ENCODE measurements at regions not wholly inside any gene's neighbourhood (a gene's known extent, or its start where the extent isn't known, plus 50 kb on each side); places are given as distances from the start of the nearest gene placed in this dataset.
"Not testable (repeated sequence)": the region's sequence is repeated elsewhere in the genome, so short reads cannot be mapped to it uniquely, and the experiment has no call there.

GRCh38 chr9:94445863-94446262, 109.0 kb upstream of the PCAT7 start:
- intact Hi-C loops (cut with DNase I), result no loop called here
- ATAC-seq (ENCODE audit: poor library complexity), result no peak
- DNase-seq, result no peak

GRCh38 chr9:94449486-94449885, 105.4 kb upstream of the PCAT7 start:
- DNase-seq (no peak), ATAC-seq (ENCODE audit: poor library complexity) (no peak)
- intact Hi-C loops (cut with DNase I), result no loop called here

- no peak for ATAC-seq (ENCODE audit: poor library complexity)
- intact Hi-C loops (cut with DNase I), result no loop called here
- DNase-seq, result no peak
Measured at GRCh38 chr9:94464790-94465189, 90.1 kb upstream of the PCAT7 start.

- DNase-seq; ATAC-seq (ENCODE audit: poor library complexity); intact Hi-C loops (cut with DNase I): not testable (repeated sequence)
Measured at GRCh38 chr9:94472063-94472462, 82.8 kb upstream of the PCAT7 start.

- no peak for ATAC-seq (ENCODE audit: poor library complexity)
- intact Hi-C loops (cut with DNase I), result no loop called here
- no peak for DNase-seq
Measured at GRCh38 chr9:94472806-94473360, 82.0 kb upstream of the PCAT7 start.

- no peak for ATAC-seq (ENCODE audit: poor library complexity)
- intact Hi-C loops (cut with DNase I), result no loop called here
- DNase-seq, result no peak
Measured at GRCh38 chr9:94478755-94479730, 75.8 kb upstream of the PCAT7 start.

GRCh38 chr9:94479757-94480156, 75.1 kb upstream of the PCAT7 start:
- intact Hi-C loops (cut with DNase I), result no loop called here
- DNase-seq (no peak), ATAC-seq (ENCODE audit: poor library complexity) (no peak)

- no peak for DNase-seq
- intact Hi-C loops (cut with DNase I), result no loop called here
- no peak for ATAC-seq (ENCODE audit: poor library complexity)
Measured at GRCh38 chr9:94480205-94480604, 74.7 kb upstream of the PCAT7 start.

GRCh38 chr9:94482110-94482509, 72.8 kb upstream of the PCAT7 start:
- no peak for ATAC-seq (ENCODE audit: poor library complexity)
- no peak for DNase-seq
- intact Hi-C loops (cut with DNase I), result no loop called here

- no peak for DNase-seq
- intact Hi-C loops (cut with DNase I), result no loop called here
- ATAC-seq (ENCODE audit: poor library complexity), result no peak
Measured at GRCh38 chr9:94490465-94490864, 64.4 kb upstream of the PCAT7 start.

- intact Hi-C loops (cut with DNase I); DNase-seq; ATAC-seq (ENCODE audit: poor library complexity): not testable (repeated sequence)
Measured at GRCh38 chr9:94492125-94492524, 62.8 kb upstream of the PCAT7 start.

GRCh38 chr9:94498801-94499453, 56.0 kb upstream of the PCAT7 start:
- intact Hi-C loops (cut with DNase I), result no loop called here
- DNase-seq, result no peak

GRCh38 chr9:94504358-94504757, 50.5 kb upstream of the PCAT7 start:
- no peak for ATAC-seq (ENCODE audit: poor library complexity)
- intact Hi-C loops (cut with DNase I), result no loop called here
- no peak for DNase-seq

More at GRCh38 chr9:94498801-94499453, 56.0 kb upstream of the PCAT7 start:
- ATAC-seq (ENCODE audit: poor library complexity), result no peak
